Liver (tissue), 8 donors: ENCODE measurements at regions not wholly inside any gene's neighbourhood (a gene's known extent, or its start where the extent isn't known, plus 50 kb on each side); places are given as distances from the start of the nearest gene placed in this dataset.

Source experiments
- DNase-seq: peaks from one replicate; pipeline ENCODE4 v3.0.0-alpha.2; 2017; ENCODE audit warnings: low spot score
- H3K27ac ChIP-seq, 2 donors: one replicate each; pipeline ENCODE4 v1.7.0; 2013; ENCODE audit warnings: inconsistent platforms in 2 of 2, low read length in 2 of 2, control low read depth in 1 of 2, low read depth in 1 of 2, mild to moderate bottlenecking in 1 of 2
- H3K27me3 ChIP-seq, 4 donors: one replicate each; pipeline versions ENCODE4 v1.6.1 to v1.7.0; 2013; ENCODE audit warnings: low read length in 3 of 4, inconsistent platforms in 1 of 4, mild to moderate bottlenecking in 1 of 4, moderate library complexity in 1 of 4; ENCODE audit not compliant: control insufficient read depth in 4 of 4, insufficient read depth in 4 of 4
- H3K36me3 ChIP-seq, 4 donors: one replicate each; pipeline versions ENCODE4 v1.6.1 to v1.7.0; 2013; ENCODE audit warnings: low read length in 3 of 4, mild to moderate bottlenecking in 3 of 4, low read depth in 1 of 4, moderate library complexity in 1 of 4; ENCODE audit not compliant: control insufficient read depth in 4 of 4, insufficient read depth in 3 of 4
- H3K4me1 ChIP-seq, 4 donors: one replicate each; pipeline versions ENCODE4 v1.6.1 to v1.7.0; 2013; ENCODE audit warnings: low read length in 3 of 4, mild to moderate bottlenecking in 3 of 4, moderate library complexity in 1 of 4; ENCODE audit not compliant: control insufficient read depth in 4 of 4, insufficient read depth in 4 of 4
- H3K4me3 ChIP-seq, 3 donors: one replicate each; pipeline versions ENCODE4 v1.6.1 to v1.7.0; 2013; ENCODE audit warnings: low read length in 3 of 3, control low read depth in 1 of 3, low read depth in 1 of 3, mild to moderate bottlenecking in 1 of 3
- H3K9ac ChIP-seq, 2 donors: one replicate each; pipeline ENCODE4 v1.7.0; 2013; ENCODE audit warnings: low read length in 2 of 2, mild to moderate bottlenecking in 2 of 2, moderate library complexity in 2 of 2, control low read depth in 1 of 2, low read depth in 1 of 2
- H3K9me3 ChIP-seq, 4 donors: one replicate each; pipeline versions ENCODE4 v1.6.1 to v1.7.0; 2013; ENCODE audit warnings: low read length in 3 of 4; ENCODE audit not compliant: control insufficient read depth in 4 of 4
- ATF3 ChIP-seq: IDR thresholded peaks from 2 replicates; pipeline ENCODE4 v1.6.1; 2016; ENCODE audit warnings: antibody characterized with exemption
- EGR1 ChIP-seq, 2 donors: IDR thresholded peaks; 2 replicates each; pipeline ENCODE4 v1.6.1; 2016 to 2018; ENCODE audit warnings: antibody characterized with exemption in 2 of 2, low read depth in 2 of 2
- FOXA1 ChIP-seq: IDR thresholded peaks from 2 replicates; pipeline ENCODE4 v1.6.1; 2016; ENCODE audit warnings: antibody characterized with exemption
- FOXA2 ChIP-seq: IDR thresholded peaks from 2 replicates; pipeline ENCODE4 v1.6.1; 2016; ENCODE audit warnings: antibody characterized with exemption
- GABPA ChIP-seq, 2 donors: IDR thresholded peaks in 1 of 2; conservative IDR thresholded peaks in 1 of 2; 2 replicates each; pipeline ENCODE4 v1.6.1; 2016; ENCODE audit warnings: antibody characterized with exemption in 2 of 2, mild to moderate bottlenecking in 1 of 2, moderate library complexity in 1 of 2
- HNF4G ChIP-seq: IDR thresholded peaks from 2 replicates; pipeline ENCODE4 v1.6.1; 2016; ENCODE audit warnings: antibody characterized with exemption
- JUND ChIP-seq, 2 donors: IDR thresholded peaks; 2 replicates each; pipeline ENCODE4 v1.6.1; 2016; ENCODE audit warnings: antibody characterized with exemption in 2 of 2
- MAX ChIP-seq: IDR thresholded peaks from 2 replicates; pipeline ENCODE4 v1.6.1; 2016; ENCODE audit warnings: antibody characterized with exemption
- NR2F2 ChIP-seq: IDR thresholded peaks from 2 replicates; pipeline ENCODE4 v1.6.1; 2016; ENCODE audit warnings: antibody characterized with exemption
- RAD21 ChIP-seq, 2 donors: IDR thresholded peaks; 2 replicates each; pipeline ENCODE4 v1.6.1; 2016; ENCODE audit warnings: antibody characterized with exemption in 2 of 2, mild to moderate bottlenecking in 2 of 2
- RXRA ChIP-seq, 2 donors: IDR thresholded peaks; 2 replicates each; pipeline ENCODE4 v1.6.1; 2017 to 2018; ENCODE audit warnings: antibody characterized with exemption in 2 of 2, mild to moderate bottlenecking in 1 of 2
- SP1 ChIP-seq: IDR thresholded peaks from 2 replicates; pipeline ENCODE4 v1.6.1; 2018; ENCODE audit warnings: antibody characterized with exemption, mild to moderate bottlenecking
- TAF1 ChIP-seq: conservative IDR thresholded peaks from 2 replicates; pipeline ENCODE4 v1.6.1; 2016; ENCODE audit warnings: antibody characterized with exemption, mild to moderate bottlenecking
- YY1 ChIP-seq: IDR thresholded peaks from 2 replicates; pipeline ENCODE4 v1.6.1; 2016; ENCODE audit warnings: antibody characterized with exemption, mild to moderate bottlenecking
- WGBS: extraction: QIAGEN DNeasy Blood & Tissue Kit; methylation state at CpG from one replicate; pipeline ENCODE4 v1.1.7; 2013; 5-methylcytosine and 5-hydroxymethylcytosine counted together
- TF ChIP-seq, protein P1 (sequence below): IDR thresholded peaks from 2 replicates; pipeline ENCODE4 v1.6.1; 2016; ENCODE audit warnings: antibody characterized with exemption
- TF ChIP-seq, protein P2 (sequence below): IDR thresholded peaks from 2 replicates; pipeline ENCODE4 v1.6.1; 2016; ENCODE audit warnings: antibody characterized with exemption, mild to moderate bottlenecking
- TF ChIP-seq, protein P3 (sequence below): fragments of 150-350 bp; IDR thresholded peaks from 2 replicates; pipeline ENCODE4 v1.5.1; 2017; ENCODE audit warnings: improper control_type of control experiment, low read depth, low read length; ENCODE audit not compliant: missing input control
- donor health status: healthy.
- donor health status: healthy.
- donor health status: healthy.
- donor health status: healthy.
- donor health status: healthy.

DNA sequence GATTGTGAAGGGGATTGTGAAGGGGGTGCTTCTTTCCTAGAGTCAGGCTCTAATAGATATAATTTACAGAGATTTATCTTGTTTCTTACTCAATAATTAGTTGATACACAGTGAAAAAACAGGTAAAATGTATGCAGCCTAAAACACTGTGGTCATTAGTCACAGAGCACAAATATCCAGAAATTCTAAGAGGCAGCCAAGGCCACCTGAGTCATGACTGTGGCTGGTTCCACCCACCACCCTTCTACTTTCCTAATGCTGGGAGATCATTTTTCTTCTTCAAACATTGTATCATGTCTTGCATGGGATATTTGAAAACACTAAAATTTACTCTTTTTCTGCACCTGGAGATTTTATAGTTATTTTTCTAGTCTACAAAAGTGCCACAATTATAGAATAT, 181.6 kb downstream of the OTOR start:
- Histone ChIP-seq H3K9me3 (no peaks in the 10 kb centered on the region), H3K36me3 (no peaks in the 10 kb centered on the region), H3K4me1 (no peaks in the 10 kb centered on the region), H3K27ac (no peak overlapping the region), H3K9ac (no peak overlapping the region), H3K4me3 (no peak overlapping the region), H3K27me3 (no peaks in the 10 kb centered on the region)
- TF ChIP-seq TAF1: no peak
- TF ChIP-seq MAX: no peak
- TF ChIP-seq, protein P1, sequence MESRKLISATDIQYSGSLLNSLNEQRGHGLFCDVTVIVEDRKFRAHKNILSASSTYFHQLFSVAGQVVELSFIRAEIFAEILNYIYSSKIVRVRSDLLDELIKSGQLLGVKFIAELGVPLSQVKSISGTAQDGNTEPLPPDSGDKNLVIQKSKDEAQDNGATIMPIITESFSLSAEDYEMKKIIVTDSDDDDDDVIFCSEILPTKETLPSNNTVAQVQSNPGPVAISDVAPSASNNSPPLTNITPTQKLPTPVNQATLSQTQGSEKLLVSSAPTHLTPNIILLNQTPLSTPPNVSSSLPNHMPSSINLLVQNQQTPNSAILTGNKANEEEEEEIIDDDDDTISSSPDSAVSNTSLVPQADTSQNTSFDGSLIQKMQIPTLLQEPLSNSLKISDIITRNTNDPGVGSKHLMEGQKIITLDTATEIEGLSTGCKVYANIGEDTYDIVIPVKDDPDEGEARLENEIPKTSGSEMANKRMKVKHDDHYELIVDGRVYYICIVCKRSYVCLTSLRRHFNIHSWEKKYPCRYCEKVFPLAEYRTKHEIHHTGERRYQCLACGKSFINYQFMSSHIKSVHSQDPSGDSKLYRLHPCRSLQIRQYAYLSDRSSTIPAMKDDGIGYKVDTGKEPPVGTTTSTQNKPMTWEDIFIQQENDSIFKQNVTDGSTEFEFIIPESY: no peak
- TF ChIP-seq, protein P2, sequence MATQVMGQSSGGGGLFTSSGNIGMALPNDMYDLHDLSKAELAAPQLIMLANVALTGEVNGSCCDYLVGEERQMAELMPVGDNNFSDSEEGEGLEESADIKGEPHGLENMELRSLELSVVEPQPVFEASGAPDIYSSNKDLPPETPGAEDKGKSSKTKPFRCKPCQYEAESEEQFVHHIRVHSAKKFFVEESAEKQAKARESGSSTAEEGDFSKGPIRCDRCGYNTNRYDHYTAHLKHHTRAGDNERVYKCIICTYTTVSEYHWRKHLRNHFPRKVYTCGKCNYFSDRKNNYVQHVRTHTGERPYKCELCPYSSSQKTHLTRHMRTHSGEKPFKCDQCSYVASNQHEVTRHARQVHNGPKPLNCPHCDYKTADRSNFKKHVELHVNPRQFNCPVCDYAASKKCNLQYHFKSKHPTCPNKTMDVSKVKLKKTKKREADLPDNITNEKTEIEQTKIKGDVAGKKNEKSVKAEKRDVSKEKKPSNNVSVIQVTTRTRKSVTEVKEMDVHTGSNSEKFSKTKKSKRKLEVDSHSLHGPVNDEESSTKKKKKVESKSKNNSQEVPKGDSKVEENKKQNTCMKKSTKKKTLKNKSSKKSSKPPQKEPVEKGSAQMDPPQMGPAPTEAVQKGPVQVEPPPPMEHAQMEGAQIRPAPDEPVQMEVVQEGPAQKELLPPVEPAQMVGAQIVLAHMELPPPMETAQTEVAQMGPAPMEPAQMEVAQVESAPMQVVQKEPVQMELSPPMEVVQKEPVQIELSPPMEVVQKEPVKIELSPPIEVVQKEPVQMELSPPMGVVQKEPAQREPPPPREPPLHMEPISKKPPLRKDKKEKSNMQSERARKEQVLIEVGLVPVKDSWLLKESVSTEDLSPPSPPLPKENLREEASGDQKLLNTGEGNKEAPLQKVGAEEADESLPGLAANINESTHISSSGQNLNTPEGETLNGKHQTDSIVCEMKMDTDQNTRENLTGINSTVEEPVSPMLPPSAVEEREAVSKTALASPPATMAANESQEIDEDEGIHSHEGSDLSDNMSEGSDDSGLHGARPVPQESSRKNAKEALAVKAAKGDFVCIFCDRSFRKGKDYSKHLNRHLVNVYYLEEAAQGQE: no peak
- no peak for TF ChIP-seq GABPA (IDR thresholded peaks at IDR 0.05 in 1 of 2, conservative IDR thresholded peaks at IDR 0.05 in 1 of 2)
- TF ChIP-seq SP1: no peak
- TF ChIP-seq YY1: no peak
- TF ChIP-seq FOXA1: no peak
- TF ChIP-seq NR2F2: no peak
- TF ChIP-seq HNF4G: no peak
- no peak for TF ChIP-seq RXRA (IDR thresholded peaks at IDR 0.05)
- DNase-seq: no peak

DNA sequence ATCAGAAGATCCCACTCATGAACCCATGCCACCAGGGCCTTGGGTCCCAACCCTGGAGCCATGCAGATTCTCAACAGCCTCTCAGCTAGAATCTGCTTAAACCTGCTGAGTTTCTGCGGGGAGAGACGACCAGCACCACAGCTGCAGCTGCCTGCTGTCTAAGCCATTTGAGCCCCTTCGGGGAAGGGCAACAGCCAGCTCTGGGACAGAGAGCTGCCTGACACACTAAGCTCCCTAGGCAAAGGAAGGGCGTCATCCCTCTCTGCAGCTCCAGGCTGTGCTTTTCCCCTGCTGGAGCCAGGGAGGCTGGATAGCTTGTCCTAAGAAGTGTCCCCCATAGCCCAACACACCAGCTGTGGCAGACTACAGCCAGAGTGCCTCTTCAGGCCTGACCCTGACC, 182.5 kb downstream of the OTOR start:
- Histone ChIP-seq H3K4me3 (no peak overlapping the region), H3K9me3 (no peaks in the 10 kb centered on the region), H3K27ac (no peak overlapping the region), H3K4me1 (no peaks in the 10 kb centered on the region), H3K27me3 (no peaks in the 10 kb centered on the region), H3K9ac (no peak overlapping the region), H3K36me3 (no peaks in the 10 kb centered on the region)
- TF ChIP-seq FOXA1 (no peak), TAF1 (no peak), JUND (IDR thresholded peaks at IDR 0.05) (no peak), NR2F2 (no peak), GABPA (IDR thresholded peaks at IDR 0.05 in 1 of 2, conservative IDR thresholded peaks at IDR 0.05 in 1 of 2) (no peak), FOXA2 (no peak), HNF4G (no peak), YY1 (no peak), SP1 (no peak), MAX (no peak), EGR1 (IDR thresholded peaks at IDR 0.05; ENCODE audit: low read depth in 2 of 2) (no peak), RAD21 (IDR thresholded peaks at IDR 0.05) (no peak), ATF3 (no peak), RXRA (IDR thresholded peaks at IDR 0.05) (no peak)
- TF ChIP-seq, protein P3, sequence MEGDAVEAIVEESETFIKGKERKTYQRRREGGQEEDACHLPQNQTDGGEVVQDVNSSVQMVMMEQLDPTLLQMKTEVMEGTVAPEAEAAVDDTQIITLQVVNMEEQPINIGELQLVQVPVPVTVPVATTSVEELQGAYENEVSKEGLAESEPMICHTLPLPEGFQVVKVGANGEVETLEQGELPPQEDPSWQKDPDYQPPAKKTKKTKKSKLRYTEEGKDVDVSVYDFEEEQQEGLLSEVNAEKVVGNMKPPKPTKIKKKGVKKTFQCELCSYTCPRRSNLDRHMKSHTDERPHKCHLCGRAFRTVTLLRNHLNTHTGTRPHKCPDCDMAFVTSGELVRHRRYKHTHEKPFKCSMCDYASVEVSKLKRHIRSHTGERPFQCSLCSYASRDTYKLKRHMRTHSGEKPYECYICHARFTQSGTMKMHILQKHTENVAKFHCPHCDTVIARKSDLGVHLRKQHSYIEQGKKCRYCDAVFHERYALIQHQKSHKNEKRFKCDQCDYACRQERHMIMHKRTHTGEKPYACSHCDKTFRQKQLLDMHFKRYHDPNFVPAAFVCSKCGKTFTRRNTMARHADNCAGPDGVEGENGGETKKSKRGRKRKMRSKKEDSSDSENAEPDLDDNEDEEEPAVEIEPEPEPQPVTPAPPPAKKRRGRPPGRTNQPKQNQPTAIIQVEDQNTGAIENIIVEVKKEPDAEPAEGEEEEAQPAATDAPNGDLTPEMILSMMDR: no peak
- TF ChIP-seq, protein P1: no peak
- 61% methylated on average over 4 of the region's 4 CpGs for WGBS
- no peak for DNase-seq
